Heart left ventricle (tissue), 13 donors: ENCODE measurements at regions not wholly inside any gene's neighbourhood (a gene's known extent, or its start where the extent isn't known, plus 50 kb on each side); places are given as distances from the start of the nearest gene placed in this dataset.

Experiments
- POLR2A ChIP-seq, 2 donors: fragments of 450-650 bp; IDR thresholded peaks; one replicate each; pipeline ENCODE4 v1.6.1; 2017; ENCODE audit warnings: antibody characterized with exemption in 2 of 2, mild to moderate bottlenecking in 2 of 2, moderate library complexity in 2 of 2
- TF ChIP-seq, protein P1 (sequence below), 12 donors: fragments of 200-600 bp; sonication (generic) in 4 of 12; IDR thresholded peaks; one replicate each; pipeline versions ENCODE4 v1.5.0 to v1.8.0; 2018 to 2022; ENCODE audit warnings: antibody characterized with exemption in 12 of 12, mild to moderate bottlenecking in 5 of 12
- donor health status: ischemic (EF 13 %, LVEDD 7.1; RV severe dilation, severe dysfunction).
- donor health status: DM: no; HTN: yes; CAD: no.
- donor health status: DM: no; HTN: no; CAD: no.
- donor health status: ischemic (EF 25% LVEDD 6.9; RV normal size, moderate dysfunction).
- donor health status: ischemic (EF 25% LVEDD 5.7; RV mildly dilated, moderate dysfunction).
- donor health status: ischemic (EF 35%, LVEDD 5.7; RV mildly dilated, moderate dysfunction).
- donor health status: nonischemic (EF 11% LVEDD 7.7; RV severe dilation, severe dysfunction).
- donor health status: DM: yes; HTN: yes; CAD: no.
- donor health status: PGD.
- donor health status: ischemic (EF 29% LVEDD 5.4; RV normal size, mild dysfunction).
- donor health status: nonischemic (EF 23%, LVEDD 6.1; RV moderate dilation, normal function).

DNA sequence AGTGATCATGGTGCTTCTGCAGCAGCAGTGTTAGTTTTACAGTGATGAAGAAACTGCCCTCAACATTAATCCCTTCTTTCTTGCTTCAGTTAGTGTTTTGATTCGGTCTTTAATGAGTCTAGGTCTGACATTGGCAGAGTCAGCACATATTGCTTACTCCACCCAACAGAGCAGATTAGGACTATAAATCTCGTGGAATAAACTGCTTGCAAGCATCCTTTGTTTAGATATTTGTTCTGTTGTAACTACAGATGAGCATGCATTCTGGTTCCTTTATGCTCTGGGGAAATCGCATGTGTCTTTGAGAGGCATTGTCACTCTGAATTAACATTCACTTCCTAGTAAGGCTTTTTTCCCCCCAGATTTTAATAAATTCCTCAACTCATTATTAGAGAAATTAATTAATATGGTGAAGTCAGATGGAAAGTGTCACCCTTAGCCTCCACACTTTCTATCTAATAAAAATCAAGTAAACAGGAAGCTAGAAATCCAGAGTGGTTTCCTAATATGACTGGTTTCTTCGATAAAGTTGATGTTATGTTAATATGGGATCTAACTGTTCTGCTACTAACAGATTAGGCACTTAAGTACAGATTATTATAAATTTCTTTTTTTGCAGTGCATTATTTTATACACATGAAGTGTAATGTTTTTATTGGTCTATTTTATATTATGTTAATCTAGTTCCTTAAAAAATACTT is 86.2 kb upstream of the SSTR1 start:
- TF ChIP-seq POLR2A (IDR thresholded peaks at IDR 0.05), result no peak
- TF ChIP-seq, protein P1, sequence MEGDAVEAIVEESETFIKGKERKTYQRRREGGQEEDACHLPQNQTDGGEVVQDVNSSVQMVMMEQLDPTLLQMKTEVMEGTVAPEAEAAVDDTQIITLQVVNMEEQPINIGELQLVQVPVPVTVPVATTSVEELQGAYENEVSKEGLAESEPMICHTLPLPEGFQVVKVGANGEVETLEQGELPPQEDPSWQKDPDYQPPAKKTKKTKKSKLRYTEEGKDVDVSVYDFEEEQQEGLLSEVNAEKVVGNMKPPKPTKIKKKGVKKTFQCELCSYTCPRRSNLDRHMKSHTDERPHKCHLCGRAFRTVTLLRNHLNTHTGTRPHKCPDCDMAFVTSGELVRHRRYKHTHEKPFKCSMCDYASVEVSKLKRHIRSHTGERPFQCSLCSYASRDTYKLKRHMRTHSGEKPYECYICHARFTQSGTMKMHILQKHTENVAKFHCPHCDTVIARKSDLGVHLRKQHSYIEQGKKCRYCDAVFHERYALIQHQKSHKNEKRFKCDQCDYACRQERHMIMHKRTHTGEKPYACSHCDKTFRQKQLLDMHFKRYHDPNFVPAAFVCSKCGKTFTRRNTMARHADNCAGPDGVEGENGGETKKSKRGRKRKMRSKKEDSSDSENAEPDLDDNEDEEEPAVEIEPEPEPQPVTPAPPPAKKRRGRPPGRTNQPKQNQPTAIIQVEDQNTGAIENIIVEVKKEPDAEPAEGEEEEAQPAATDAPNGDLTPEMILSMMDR (IDR thresholded peaks at IDR 0.05), result no peak
